Gastroesophageal sphincter (tissue), 3 donors: ENCODE measurements at regions not wholly inside any gene's neighbourhood (a gene's known extent, or its start where the extent isn't known, plus 50 kb on each side); places are given as distances from the start of the nearest gene placed in this dataset.

Source experiments
- POLR2AphosphoS5 ChIP-seq: sonication (generic); formaldehyde crosslinking; IDR thresholded peaks from one replicate; pipeline ENCODE4 v1.6.1; 2017; ENCODE audit warnings: antibody characterized with exemption
- TF ChIP-seq, protein P1 (sequence below), 4 experiments: fragments of 200-600 bp in 2 of 4; fragments of 450-650 bp in 2 of 4; sonication (generic) in 1 of 4; IDR thresholded peaks; one replicate each; pipeline ENCODE4 v1.5.1; 2017 to 2019; ENCODE audit warnings: antibody characterized with exemption in 4 of 4, mild to moderate bottlenecking in 2 of 4, moderate library complexity in 2 of 4

DNA sequence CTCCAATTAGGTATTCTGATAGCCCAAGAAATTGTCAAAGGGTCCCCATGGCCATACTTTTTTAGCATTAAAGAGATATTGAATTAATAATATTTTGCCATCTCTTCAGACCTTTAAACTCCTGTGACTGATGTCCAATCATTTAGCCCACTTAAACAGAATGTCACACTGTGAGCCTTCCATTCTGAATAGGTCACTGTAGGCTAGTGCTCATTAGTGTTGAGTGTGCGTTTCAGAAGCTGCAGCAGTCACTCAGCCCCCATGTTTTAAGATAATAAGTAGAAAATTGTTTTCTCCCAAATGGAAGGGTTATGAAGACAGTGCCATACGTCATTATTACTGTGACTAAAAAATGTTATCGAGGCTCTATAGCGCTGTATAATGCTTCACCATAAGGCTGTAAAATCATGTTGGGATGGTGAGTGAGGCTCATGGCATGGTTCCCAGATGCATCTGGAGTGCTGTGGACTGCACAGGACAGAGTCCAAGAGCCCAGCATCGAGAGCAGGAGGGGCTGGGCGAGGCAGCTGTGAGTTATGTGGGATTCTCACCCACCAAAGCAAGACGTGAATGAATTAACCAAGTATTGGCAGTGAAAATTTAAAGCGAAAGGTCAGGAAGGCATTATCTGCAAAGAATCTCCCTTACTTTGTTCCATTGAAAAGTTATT lies 2112.9 kb upstream of the WWC1 start:
- TF ChIP-seq, protein P1, sequence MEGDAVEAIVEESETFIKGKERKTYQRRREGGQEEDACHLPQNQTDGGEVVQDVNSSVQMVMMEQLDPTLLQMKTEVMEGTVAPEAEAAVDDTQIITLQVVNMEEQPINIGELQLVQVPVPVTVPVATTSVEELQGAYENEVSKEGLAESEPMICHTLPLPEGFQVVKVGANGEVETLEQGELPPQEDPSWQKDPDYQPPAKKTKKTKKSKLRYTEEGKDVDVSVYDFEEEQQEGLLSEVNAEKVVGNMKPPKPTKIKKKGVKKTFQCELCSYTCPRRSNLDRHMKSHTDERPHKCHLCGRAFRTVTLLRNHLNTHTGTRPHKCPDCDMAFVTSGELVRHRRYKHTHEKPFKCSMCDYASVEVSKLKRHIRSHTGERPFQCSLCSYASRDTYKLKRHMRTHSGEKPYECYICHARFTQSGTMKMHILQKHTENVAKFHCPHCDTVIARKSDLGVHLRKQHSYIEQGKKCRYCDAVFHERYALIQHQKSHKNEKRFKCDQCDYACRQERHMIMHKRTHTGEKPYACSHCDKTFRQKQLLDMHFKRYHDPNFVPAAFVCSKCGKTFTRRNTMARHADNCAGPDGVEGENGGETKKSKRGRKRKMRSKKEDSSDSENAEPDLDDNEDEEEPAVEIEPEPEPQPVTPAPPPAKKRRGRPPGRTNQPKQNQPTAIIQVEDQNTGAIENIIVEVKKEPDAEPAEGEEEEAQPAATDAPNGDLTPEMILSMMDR (IDR thresholded peaks at IDR 0.05) = no peak
- TF ChIP-seq POLR2AphosphoS5 = no peak
